ACHN (cell line): ENCODE measurements at regions not wholly inside any gene's neighbourhood (a gene's known extent, or its start where the extent isn't known, plus 50 kb on each side); places are given as distances from the start of the nearest gene placed in this dataset.

Experiments used
- DNase-seq: peaks from one replicate; pipeline ENCODE4 v3.0.0-alpha.2; 2015
- in situ Hi-C: cut with HindIII; loops from 2 replicates; pipeline ENCODE4 v1.10.0; 2017; ENCODE audit warnings: low sequenced_read_pairs, low pct_ligation_motif_present, low pct_unique_long_range_greater_than_20kb

DNA sequence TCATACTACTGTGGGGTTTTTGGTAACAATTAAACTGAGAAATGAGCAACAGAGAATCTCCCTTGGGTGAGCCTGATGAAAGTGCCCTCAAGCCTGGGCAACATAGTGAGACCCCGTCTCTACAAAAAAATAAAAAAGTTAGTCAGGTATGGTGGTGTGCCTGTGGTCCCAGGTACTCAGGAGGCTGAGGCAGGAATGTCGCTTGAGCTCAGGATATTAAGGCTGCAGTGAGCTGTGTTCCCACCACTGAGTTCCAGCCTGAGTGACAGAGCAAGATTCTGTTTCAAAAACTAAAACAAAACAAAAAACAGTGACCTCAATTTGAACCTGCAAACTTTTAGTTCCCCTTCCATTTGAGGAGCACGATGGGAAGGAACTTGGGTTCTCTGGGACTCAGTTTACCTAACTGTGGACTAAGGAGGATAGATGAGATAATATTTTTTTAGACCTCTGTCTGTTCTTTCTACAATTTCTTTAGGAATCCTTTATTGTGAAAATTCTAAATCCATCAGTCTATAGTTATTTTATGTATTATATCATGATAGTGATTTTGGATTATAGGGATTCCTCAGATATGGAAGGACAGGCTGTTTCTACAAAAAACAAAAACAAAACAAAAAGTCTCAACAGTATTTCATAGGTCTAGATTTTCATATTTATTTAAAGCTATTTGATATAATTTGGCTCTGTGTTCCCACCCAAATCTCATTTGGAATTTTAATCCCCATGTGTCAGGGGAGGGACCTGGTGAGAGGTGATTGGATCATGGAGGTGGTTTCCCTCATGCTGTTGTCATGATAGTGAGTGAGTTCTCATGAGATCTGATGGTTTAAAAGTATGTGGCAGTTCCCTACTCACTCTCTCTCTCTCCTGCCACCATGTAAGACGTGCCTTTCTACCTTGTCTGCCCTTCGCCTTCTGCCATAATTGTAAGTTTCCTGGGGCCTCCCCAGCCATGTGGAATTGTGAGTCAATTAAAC lies 178.6 kb downstream of the MYCN start:
- no peak for DNase-seq
- in situ Hi-C loops, result no loop called here

DNA sequence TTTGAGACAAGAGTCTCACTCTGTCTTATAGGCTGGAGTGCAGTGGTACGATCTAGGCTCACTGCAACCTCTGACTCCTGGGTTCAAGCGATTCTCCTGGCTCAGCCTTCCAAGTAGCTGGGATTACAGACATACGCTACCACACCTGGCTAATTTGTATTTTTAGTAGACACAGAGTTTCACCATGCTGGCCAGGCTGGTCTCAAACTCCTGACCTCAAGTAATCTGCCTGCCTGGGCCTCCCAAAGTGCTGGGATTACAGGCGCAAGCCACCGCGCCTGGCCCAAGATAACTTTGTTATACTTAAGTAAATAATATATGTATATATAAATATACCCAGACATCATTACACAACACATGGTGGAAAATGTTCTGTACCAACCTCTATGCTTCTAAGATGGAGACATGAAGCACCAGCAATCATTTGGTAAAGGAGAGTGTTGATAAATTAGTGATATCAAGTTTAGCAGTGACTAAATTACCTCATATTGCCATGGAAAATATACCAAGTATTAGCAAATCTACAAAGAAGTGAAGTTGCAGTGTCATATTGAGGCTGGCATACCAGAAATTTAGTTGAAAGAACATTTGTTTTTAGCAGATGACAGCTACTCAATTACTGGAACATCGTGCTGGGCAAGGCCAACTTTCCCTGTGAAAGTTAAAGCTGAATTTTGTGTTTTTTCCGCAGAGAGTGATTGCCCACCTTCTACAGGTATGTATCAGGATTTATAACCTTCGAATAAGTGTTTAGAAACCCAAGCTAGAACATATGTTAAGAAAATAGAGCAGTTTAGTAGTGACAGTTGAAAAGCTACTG lies 177.7 kb downstream of the MYCN start:
- no peak for DNase-seq
- in situ Hi-C loops, result no loop called here

DNA sequence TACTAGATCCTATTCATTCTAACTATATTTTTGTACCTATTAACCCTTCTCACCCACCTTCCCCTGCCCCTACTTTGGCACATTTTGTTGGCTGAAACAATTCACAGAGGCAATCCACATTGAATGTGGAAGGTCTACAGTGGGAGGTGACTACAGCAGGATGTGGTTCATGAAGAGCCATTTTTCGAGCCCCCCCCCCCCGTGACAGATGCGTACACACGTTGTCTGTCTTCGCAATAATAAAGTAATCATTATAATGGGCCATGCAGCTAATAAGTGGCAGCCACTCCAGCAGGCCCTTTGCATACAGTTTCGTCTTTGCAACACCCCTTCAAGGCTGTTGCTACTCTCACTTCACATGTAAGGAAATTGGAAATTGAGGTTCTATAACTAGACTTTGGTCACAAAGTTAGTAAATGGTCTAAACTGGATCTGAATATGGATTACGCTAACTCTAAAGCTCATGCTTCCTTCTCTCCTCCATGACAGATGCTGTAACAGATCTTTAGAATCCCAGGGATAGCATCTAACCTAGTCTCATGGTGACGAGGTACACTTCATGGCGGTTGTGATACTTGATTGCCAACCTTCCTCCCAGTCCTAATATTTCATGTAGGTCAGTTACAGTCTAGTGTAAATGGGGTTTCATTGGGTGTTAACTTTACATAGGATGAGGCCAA lies 176.8 kb downstream of the MYCN start:
- DNase-seq, result no peak
- in situ Hi-C loops, result no loop called here

DNA sequence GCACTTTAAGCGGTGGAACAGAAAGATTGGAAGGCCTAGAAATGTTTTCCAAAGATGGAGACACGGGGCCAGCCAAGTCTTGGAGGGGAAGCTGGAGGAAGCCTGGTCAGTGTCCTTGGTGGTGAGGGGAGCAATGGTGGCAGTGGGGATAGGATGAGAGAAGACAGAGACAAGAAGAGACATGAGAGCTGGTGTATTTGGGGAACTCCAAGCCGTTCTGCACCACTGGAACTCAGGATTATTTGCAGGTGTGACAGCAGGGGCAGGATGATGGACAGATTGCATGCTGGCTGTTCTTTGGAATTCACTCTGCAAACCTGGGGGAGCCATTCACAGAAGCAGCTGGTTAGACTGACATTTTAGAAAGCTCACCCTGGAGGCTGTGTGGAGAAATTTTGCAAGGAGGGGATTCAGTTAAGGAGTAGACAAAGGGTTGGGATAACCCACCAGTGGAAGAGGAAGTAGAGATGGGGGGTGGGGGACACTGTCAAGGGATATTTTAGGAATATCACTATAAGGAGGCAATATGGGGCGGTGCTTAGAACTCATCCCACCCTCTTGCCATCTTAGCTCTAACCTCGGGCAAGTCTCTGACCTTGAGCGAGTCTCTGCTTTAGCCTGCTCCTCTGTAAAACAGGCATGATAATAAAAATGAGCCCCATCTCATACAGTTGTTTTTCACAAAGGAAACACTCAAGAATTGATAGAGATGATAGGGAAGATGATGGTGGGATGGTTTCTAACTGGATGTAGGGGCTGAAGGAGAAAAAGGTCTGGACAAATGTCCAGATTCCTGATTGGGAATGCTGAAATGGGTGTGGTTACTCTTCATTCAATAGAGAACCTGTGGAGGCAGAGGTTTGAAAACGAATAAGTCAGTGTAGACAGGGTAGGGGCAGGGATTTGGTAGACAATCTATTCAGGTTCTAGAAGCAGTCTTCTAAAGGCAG lies 175.8 kb downstream of the MYCN start:
- DNase-seq, result no peak
- in situ Hi-C loops, result no loop called here

DNA sequence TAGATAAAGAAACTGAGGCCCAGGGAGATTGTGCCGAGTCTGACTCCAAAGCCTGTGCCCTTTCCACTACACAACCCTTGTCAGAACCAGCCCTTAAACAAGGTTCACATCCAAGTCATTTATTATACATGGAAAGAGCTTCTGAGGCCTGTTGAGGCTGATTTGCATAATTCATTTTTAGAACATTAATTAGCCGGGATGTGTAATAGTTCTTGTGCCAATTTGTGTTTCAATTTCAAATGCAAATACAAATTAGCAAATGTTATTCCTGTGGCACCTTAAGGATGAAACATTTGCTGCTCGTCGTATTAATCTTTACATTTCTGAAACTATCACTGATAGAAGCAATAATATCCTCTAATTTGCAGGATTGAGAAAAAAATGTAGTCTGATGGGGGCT lies 174.9 kb downstream of the MYCN start:
- in situ Hi-C loops, result no loop called here
- no peak for DNase-seq

DNA sequence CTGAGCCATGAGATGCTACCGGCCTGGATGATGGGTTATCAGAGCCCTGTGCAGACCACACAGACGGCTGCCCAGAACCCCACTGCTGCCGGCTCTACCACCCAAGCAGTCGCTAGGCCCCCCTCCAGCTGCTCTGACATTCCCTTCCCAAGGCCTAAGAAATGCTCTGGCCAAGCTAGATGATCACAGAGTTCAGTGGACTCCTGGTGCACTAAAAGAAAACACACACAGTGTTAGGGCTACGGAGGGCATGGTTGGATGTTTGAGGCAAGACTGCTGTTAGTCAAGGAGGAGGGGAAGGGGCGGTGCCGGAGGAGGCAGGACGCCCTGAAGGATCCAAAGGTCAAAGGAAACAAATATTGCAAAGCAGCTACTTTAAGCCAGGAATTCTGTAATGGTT lies 174.5 kb downstream of the MYCN start:
- in situ Hi-C loops, result no loop called here
- no peak for DNase-seq

DNA sequence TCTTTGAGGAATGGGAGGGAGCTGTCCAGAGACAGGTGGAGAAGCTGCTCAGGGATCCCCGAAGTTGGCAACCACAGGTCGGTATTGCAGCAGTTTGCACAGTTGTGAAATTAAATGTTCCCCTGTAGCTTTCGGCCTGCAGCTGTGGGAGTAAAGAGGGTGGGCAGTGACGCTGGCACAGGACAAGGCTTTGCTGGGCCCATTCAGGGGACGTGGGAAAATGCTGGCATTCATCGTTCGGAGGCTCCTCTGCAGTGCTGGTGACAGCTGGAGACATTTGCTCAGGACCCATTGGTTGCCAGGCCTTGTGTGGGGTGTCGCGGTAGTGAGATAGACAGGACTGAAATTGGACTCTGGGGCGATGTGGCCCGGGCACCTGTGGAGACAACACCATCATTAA lies 173.7 kb downstream of the MYCN start:
- DNase-seq, result no peak
- in situ Hi-C loops, result no loop called here

DNA sequence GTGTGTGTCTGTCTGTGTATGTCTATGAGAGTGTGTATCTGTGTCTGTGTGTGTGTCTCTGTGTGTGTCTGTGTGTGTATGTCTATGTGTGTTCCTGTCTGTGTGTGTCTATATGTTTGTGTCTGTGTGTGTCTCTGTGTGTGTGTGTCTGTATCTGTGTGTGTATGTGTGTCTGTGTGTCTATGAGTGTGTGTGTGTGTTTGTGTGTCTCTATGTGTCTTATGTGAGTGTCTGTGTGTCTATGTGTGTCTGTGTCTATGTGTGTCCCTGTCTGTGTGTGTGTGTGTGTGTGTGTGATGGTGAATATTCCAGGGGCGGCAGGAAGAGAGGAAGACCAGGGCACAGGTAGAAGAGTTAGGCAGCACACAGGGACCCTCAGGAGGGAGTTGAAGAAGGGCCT lies 173.2 kb downstream of the MYCN start:
- in situ Hi-C loops, result no loop called here
- no peak for DNase-seq

DNA sequence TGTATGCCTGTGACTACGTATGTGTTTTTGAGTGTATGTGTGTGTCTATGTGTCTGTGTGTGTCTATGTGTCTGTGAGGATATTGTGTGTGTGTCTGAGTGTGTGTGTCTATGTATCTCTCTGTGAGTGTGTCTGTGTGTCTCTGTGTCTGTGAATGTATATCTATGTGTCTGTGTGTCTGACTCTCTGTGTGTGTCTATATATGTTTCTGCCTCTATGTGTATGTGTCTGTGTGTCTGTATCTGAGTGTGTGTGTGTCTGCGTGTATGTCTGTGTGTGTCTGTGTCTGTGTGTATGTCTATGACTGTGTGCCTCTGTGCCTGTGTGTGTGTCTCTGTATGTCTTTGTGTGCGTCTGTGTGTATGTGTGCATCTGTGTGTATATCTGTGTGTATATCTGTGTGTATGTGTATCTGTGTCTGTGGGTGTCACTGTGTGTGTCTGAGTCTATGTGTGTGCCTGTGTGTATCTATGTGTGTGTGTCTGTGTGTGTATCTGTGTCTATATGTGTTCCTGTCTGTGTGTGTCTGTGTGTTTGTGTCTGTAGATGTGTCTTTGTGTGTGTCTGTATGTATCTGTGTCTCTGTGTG lies 172.7 kb downstream of the MYCN start:
- in situ Hi-C loops, result no loop called here
- no peak for DNase-seq

DNA sequence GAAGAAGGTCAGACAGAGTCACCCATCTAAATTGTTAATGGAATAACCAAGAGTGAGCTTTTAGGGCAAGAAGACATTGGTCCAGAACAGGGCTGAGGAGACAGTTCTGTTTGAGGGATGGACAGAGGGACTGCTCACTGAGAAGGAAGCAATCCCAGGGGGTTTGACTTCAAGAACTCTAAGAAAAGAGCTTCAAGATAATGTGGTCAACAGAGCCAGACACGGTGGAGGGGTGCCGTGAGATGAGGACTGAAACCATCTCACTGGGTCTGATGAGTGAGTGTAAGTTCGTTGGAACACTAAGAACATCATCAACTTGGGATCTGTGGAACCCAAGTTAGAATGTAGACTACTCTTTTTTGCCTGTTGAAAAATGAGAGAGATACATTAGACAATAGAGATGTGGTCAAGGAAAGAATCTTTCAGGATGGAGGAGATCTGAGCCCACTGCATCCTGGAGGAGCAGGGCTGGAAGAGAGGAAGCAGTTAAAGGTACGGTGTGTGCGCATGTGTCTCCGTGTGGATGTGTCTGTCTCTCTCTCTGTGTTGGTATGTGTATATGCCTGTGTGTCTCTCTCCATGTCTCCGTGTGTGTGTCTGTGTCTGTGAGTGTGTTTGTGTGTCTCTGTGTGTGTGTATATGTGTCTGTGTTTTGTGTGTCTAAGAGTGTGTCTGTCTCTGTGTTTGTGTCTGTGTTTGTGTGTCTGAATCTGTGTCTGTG lies 172.1 kb downstream of the MYCN start:
- DNase-seq, result no peak
- in situ Hi-C loops, result no loop called here

DNA sequence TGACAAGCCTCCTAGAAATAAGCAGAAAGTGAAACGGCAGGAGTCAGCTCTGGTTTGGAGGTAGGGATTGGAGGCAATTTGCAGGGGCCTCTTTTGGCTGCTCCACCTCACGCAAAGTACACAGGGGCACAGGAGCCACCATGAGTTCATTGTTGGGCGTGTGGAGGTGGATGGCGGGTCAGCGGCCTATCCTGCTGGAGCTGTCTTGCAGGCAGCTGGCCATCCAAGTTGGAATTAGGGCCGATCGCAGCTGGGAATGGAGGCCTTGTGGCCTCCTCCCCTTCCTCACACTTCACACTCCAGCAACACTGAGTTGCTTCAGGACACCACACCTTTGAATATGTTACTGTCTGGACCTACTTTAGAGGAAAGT lies 171.5 kb downstream of the MYCN start:
- DNase-seq, result no peak
- in situ Hi-C loops, result no loop called here

DNA sequence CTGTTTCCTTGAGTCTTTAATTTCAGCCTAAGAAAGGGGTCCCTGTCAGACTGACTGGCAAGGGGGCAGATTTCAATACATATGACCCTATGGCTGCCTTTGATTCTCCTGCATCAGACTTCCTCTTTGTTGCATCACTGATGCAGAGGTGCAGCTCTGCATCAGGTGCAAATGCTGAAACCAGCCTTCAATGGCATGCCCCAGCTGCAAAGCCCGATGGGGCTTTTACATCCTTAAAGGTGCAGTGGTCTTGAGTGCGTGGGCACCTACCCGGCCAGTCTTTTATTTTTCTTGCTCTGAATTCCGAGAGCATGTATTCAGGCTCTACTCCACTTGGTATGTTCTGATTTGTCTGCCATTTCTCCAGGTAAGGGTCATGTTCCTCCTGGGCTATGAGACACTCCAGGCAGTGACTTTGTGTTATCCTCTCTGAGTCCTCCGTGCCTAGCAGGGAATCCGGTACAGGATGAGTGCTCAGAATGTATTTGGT lies 169.5 kb downstream of the MYCN start:
- no peak for DNase-seq
- in situ Hi-C loops, result no loop called here

DNA sequence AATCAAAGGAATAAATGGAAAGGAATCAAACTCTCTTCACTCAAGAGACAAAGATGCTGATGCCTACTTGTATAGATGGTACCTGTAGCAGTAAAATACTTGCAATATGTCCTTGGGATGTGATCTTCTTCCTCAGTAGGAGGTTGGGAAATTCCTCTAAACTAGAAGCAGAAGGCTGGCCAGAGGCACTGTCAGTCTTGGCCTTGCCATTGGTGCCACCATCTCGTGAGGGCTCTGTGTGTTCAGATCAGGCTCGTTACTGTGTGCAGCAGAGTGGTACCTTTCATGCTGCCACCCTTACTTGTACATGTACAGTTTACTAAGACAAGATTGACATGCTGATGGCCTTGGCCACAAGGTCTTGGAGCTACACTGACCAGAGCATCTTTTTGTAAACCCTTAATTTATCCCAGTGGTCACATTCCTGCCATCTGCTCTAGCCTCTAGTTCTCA lies 169.0 kb downstream of the MYCN start:
- in situ Hi-C loops, result no loop called here
- no peak for DNase-seq

DNA sequence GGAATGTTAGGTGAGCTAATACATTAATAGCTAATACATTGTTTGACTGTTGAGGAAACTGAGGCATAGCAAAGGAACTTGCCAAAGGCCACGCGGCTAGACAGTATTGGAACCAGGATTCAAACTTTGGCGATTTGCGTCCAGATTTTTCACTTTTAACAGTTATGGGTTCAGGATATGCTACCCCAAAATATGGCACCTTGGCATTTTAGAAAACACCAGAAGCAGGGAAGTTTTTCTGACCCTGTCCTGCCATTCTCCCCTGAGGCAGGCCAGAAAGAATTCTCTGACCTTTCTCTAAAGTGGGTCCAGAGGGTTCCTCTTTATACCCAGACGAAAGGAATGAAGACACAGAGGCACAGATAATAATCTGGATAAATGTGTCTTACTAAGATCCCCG lies 166.9 kb downstream of the MYCN start:
- no peak for DNase-seq
- in situ Hi-C loops, result no loop called here

DNA sequence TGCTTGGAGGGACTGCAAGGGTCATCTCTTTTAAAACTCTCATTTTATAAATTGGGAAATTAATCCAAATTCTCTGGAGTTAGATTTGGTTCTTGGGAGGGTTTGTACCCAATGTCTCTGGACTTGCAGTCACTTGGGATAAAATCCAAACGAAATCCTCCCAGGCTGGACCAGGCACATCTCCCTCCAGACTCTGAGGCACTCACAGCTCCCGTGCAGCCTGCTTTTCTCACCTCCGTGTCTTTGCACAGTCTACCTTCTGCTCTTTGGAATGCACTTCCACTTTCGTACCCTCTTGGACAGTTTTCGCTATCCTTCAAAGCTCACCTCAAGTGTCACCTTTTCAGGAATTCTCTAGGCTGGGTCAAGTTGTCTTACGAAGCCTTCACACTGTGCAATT lies 166.3 kb downstream of the MYCN start:
- no peak for DNase-seq
- in situ Hi-C loops, result no loop called here

DNA sequence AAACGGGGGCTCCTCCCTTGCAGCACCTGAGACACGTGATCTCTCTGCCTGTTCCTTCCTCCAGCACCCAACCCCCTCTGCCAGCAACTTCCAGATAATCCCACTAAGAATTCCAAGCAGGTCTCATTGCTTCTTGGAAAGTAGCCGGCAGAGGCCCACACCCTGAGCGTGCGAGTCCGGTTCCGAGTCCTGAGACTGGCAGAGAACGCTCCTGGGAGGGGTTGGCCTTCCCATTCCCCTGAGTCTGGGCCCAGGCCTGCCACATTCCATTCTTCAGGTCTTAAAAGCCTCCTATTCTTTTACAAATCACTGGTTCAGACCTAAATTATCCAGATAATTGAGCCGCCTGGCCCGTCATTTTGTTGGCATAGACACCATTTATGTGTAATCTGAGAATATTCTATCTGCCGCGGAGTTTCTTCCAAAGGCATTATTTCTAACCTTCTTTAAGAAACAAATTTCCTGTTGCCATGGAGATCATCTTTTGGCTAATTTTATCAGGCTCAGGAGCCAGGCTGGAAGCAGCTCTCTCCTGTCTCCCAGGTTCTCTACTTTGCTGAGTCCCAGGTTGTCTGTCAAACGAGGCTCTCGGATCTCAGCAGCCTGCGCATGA lies 165.4 kb downstream of the MYCN start:
- DNase-seq, result no peak
- in situ Hi-C loops, result no loop called here
